ENCODE measurements at regions not wholly inside any gene's neighbourhood (a gene's known extent, or its start where the extent isn't known, plus 50 kb on each side); places are given as distances from the start of the nearest gene placed in this dataset.

DNA sequence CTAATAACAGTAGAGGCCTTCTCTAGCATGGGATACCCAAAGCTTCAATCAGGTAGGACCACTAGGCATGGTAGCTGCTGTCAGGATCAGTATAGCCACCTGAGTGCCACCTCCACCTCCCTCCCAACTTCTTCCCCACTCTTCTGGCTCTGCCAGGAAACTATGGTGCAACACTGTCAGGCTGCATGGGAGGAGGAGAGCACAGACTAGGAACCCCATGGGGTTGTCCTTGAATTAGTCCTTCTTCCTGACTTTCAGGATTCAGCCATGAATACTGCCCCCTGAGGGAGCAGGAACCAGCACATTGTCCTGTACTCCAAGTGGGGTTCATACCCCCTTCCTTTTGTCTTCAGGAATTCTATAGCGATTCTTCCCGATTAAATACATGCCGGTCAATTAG lies 340.8 kb upstream of the ONECUT1 start:
- no peaks in the 10 kb centered on the region for H3K4me1 ChIP-seq (ENCODE audit: control insufficient read depth, insufficient read depth, low read length)
- intact Hi-C loops (cut with micrococcal nuclease), result no loop called here
- H3K9me3 ChIP-seq (ENCODE audit: control insufficient read depth, insufficient read depth, low read length), result no peaks in the 10 kb centered on the region
- DNase-seq (no peak), ATAC-seq (no peak)
- H3K27ac ChIP-seq (ENCODE audit: low read length), result no peak overlapping the region
- H3K9me3 Mint-ChIP-seq, result peaks cover 0 to 2% of the 10 kb centered on the region in 2 donors
- H3K4me3 ChIP-seq (ENCODE audit: low read length), result no peak overlapping the region
- H3K4me3 Mint-ChIP-seq, result no peak overlapping the region
- H3K4me1 Mint-ChIP-seq, result no peaks in the 10 kb centered on the region
- TF ChIP-seq CTCF (IDR thresholded peaks at IDR 0.05), result no peak
- H3K27me3 Mint-ChIP-seq (ENCODE audit: low read depth in 2 of 2), result no peaks in the 10 kb centered on the region
- WGBS (ENCODE audit: insufficient coverage), result 98% methylated on average over 3 of the region's 3 CpGs
- H3K27me3 ChIP-seq (ENCODE audit: control insufficient read depth, insufficient read depth, low read length), result no peaks in the 10 kb centered on the region
- no peak overlapping the region for H3K27ac Mint-ChIP-seq
- H3K36me3 ChIP-seq (ENCODE audit: control insufficient read depth, insufficient read depth, low read length), result no peaks in the 10 kb centered on the region
- H3K36me3 Mint-ChIP-seq, result no peaks in the 10 kb centered on the region

DNA sequence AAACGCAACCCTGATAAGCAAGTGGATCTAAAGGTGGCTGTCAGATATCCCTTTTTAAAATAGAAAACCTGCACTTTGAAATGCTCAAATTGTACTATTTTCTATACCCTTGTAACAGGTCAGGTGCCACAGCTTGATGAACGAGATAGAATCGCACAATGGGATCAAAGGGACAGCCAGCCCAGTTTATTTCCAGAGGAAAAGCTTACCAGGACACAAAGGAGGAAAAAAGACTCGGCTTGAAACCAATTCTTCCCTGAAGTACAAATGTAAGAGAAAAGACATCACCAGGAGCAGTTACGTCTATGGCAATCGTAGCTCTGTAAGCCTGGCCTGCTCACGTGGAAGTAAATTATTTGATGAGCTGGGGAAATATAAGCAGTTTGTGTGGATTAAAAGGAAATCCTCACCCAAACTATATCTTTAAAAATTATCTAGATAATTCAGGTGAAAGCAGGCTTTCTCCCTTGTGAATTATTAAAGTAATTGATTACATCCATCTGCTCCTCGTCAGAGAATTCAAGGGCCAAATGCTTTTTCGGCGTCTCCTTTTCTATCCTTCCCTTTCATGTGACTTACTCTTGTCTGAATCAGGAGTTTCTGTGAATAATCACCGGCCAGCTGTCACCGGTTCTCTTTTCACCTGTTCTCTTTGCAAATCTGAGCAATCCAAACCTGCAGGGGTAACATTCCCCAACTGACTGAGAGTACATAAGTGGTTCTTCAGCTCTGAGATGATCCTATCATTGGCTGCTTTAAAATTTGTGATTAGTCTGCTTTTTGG lies 339.2 kb upstream of the ONECUT1 start:
- Histone ChIP-seq H3K9me3 (ENCODE audit: control insufficient read depth, insufficient read depth, low read length) (no peaks in the 10 kb centered on the region), H3K4me1 (ENCODE audit: control insufficient read depth, insufficient read depth, low read length) (no peaks in the 10 kb centered on the region), H3K36me3 (ENCODE audit: control insufficient read depth, insufficient read depth, low read length) (no peaks in the 10 kb centered on the region), H3K27me3 (ENCODE audit: control insufficient read depth, insufficient read depth, low read length) (no peaks in the 10 kb centered on the region), H3K4me3 (ENCODE audit: low read length) (no peak overlapping the region), H3K27ac (ENCODE audit: low read length) (no peak overlapping the region)
- WGBS (ENCODE audit: insufficient coverage), result 82% methylated on average over 10 of the region's 12 CpGs
- Mint-ChIP-seq H3K36me3 (no peaks in the 10 kb centered on the region), H3K4me1 (no peaks in the 10 kb centered on the region), H3K9me3 (no peaks in the 10 kb centered on the region), H3K27me3 (ENCODE audit: low read depth in 2 of 2) (no peaks in the 10 kb centered on the region), H3K27ac (no peak overlapping the region), H3K4me3 (no peak overlapping the region)
- TF ChIP-seq CTCF (IDR thresholded peaks at IDR 0.05), result no peak
- DNase-seq (no peak), ATAC-seq (no peak)
- intact Hi-C loops (cut with micrococcal nuclease), result no loop called here

DNA sequence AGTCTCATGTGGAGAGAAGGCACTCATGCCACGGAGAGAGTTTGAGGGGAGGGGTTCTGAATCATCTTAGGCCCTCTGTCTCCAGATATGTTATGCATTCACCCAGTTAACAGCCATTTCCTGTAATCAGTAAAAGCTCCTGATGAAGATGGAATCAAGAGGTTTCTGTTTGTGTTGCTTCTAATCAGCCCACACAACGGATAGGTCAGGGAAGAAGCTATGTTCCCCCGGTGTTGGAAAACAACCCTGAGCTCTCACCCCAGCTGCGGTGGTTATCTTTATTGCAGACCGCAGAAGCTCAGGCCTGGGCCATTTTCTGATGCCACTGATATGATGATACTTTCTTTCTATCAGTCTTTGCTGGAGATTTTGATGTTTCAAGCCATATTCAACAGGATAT lies 338.5 kb upstream of the ONECUT1 start:
- H3K36me3 Mint-ChIP-seq, result no peaks in the 10 kb centered on the region
- TF ChIP-seq CTCF (IDR thresholded peaks at IDR 0.05), result no peak
- no peak overlapping the region for H3K27ac Mint-ChIP-seq
- no peaks in the 10 kb centered on the region for H3K4me1 Mint-ChIP-seq
- H3K9me3 ChIP-seq (ENCODE audit: control insufficient read depth, insufficient read depth, low read length), result no peaks in the 10 kb centered on the region
- H3K4me3 Mint-ChIP-seq, result no peak overlapping the region
- H3K9me3 Mint-ChIP-seq, result no peaks in the 10 kb centered on the region
- no peaks in the 10 kb centered on the region for H3K27me3 Mint-ChIP-seq (ENCODE audit: low read depth in 2 of 2)
- no peak overlapping the region for H3K27ac ChIP-seq (ENCODE audit: low read length)
- H3K27me3 ChIP-seq (ENCODE audit: control insufficient read depth, insufficient read depth, low read length), result no peaks in the 10 kb centered on the region
- intact Hi-C loops (cut with micrococcal nuclease), result no loop called here
- DNase-seq (no peak), ATAC-seq (no peak)
- H3K4me1 ChIP-seq (ENCODE audit: control insufficient read depth, insufficient read depth, low read length), result no peaks in the 10 kb centered on the region
- no peak overlapping the region for H3K4me3 ChIP-seq (ENCODE audit: low read length)
- WGBS (ENCODE audit: insufficient coverage), result 63% methylated on average over 5 of the region's 5 CpGs
- H3K36me3 ChIP-seq (ENCODE audit: control insufficient read depth, insufficient read depth, low read length), result no peaks in the 10 kb centered on the region

DNA sequence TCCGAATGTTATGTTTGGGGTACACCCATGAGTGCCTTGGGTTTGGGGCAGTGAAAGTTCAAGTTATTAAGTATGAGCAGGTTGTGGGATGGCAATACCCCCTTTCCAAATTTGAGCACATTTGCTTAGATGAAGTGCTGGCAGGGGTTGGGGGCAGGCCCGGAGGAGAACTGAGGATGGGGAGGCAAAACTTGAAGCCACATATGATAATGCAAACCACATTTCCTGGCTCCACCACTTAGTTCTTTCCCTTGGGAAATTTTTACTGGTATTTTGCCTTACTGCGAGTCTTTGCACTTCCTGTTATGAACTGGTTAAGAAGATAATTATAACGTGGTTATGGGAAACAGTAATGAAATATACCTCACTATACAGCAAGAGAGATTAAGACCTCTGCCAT lies 336.0 kb upstream of the ONECUT1 start:
- Histone ChIP-seq H3K27me3 (ENCODE audit: control insufficient read depth, insufficient read depth, low read length) (no peaks in the 10 kb centered on the region), H3K9me3 (ENCODE audit: control insufficient read depth, insufficient read depth, low read length) (no peaks in the 10 kb centered on the region), H3K36me3 (ENCODE audit: control insufficient read depth, insufficient read depth, low read length) (no peaks in the 10 kb centered on the region), H3K4me3 (ENCODE audit: low read length) (no peak overlapping the region), H3K27ac (ENCODE audit: low read length) (no peak overlapping the region), H3K4me1 (ENCODE audit: control insufficient read depth, insufficient read depth, low read length) (no peaks in the 10 kb centered on the region)
- Mint-ChIP-seq H3K9me3 (no peaks in the 10 kb centered on the region), H3K4me3 (no peak overlapping the region), H3K36me3 (no peaks in the 10 kb centered on the region), H3K27me3 (ENCODE audit: low read depth in 2 of 2) (no peaks in the 10 kb centered on the region), H3K4me1 (no peaks in the 10 kb centered on the region), H3K27ac (no peak overlapping the region)
- TF ChIP-seq CTCF (IDR thresholded peaks at IDR 0.05), result no peak
- ATAC-seq (no peak), DNase-seq (no peak)
- intact Hi-C loops (cut with micrococcal nuclease), result no loop called here
- 31% methylated on average over 2 of the region's 4 CpGs for WGBS (ENCODE audit: insufficient coverage)

All from natural killer cell (primary cell).